ENCODE measurements at regions not wholly inside any gene's neighbourhood (a gene's known extent, or its start where the extent isn't known, plus 50 kb on each side); places are given as distances from the start of the nearest gene placed in this dataset.

GRCh38 chr3:139103484-139103883 is 58.8 kb upstream of the PRR23C start:
- Histone ChIP-seq H3K36me3 (ENCODE audit: insufficient read depth, low read length) (no peaks in the 10 kb centered on the region), H3K4me1 (ENCODE audit: insufficient read depth, low read length) (no peaks in the 10 kb centered on the region), H3K27ac (ENCODE audit: low read length) (no peak overlapping the region), H3K9me3 (ENCODE audit: insufficient read depth, low read length, severe bottlenecking) (peaks cover 3% of the 10 kb centered on the region), H3K4me3 (ENCODE audit: low read depth in 1 of 2, low read length in 2 of 2) (no peak overlapping the region), H3K27me3 (ENCODE audit: insufficient read depth, low read length, poor library complexity) (peaks cover 7% of the 10 kb centered on the region), H3K4me2 (ENCODE audit: insufficient read depth, low read length) (no peak overlapping the region), H2AFZ (ENCODE audit: low read depth, low read length) (no peak overlapping the region), H4K20me1 (ENCODE audit: insufficient read depth, low read length) (no peaks in the 10 kb centered on the region), H3K9ac (ENCODE audit: low read depth, low read length) (no peak overlapping the region), H3K79me2 (ENCODE audit: insufficient read depth, low read length) (no peaks in the 10 kb centered on the region)
- ATAC-seq (ENCODE audit: insufficient read depth, low read depth) (no peak), DNase-seq (no peak)
- no peak for TF ChIP-seq EZH2 (IDR thresholded peaks at IDR 0.05; ENCODE audit: borderline replicate concordance, low read depth, low read length, severe bottlenecking)
- TF ChIP-seq CTCF (IDR thresholded peaks at IDR 0.05; ENCODE audit: borderline replicate concordance, extremely low read depth, low read length, poor library complexity, severe bottlenecking), result no peak

- TF ChIP-seq CTCF (IDR thresholded peaks at IDR 0.05; ENCODE audit: borderline replicate concordance, extremely low read depth, low read length, poor library complexity, severe bottlenecking) (no peak), EZH2 (IDR thresholded peaks at IDR 0.05; ENCODE audit: borderline replicate concordance, low read depth, low read length, severe bottlenecking) (no peak)
- no peaks in the 10 kb centered on the region for H3K4me1 ChIP-seq (ENCODE audit: insufficient read depth, low read length)
Observed at GRCh38 chr3:139104062-139104461, 59.4 kb upstream of the PRR23C start.

GRCh38 chr3:139105154-139105702 is 60.5 kb upstream of the PRR23C start:
- Histone ChIP-seq H3K9ac (ENCODE audit: low read depth, low read length) (no peak overlapping the region), H3K27ac (ENCODE audit: low read length) (no peak overlapping the region), H3K4me2 (ENCODE audit: insufficient read depth, low read length) (no peak overlapping the region), H3K4me1 (ENCODE audit: insufficient read depth, low read length) (no peaks in the 10 kb centered on the region), H3K4me3 (ENCODE audit: low read depth in 1 of 2, low read length in 2 of 2) (no peak overlapping the region), H3K27me3 (ENCODE audit: insufficient read depth, low read length, poor library complexity) (peaks cover 7% of the 10 kb centered on the region), H3K36me3 (ENCODE audit: insufficient read depth, low read length) (no peaks in the 10 kb centered on the region), H3K9me3 (ENCODE audit: insufficient read depth, low read length, severe bottlenecking) (no peaks in the 10 kb centered on the region), H4K20me1 (ENCODE audit: insufficient read depth, low read length) (no peaks in the 10 kb centered on the region), H2AFZ (ENCODE audit: low read depth, low read length) (no peak overlapping the region), H3K79me2 (ENCODE audit: insufficient read depth, low read length) (no peaks in the 10 kb centered on the region)
- ATAC-seq (ENCODE audit: insufficient read depth, low read depth) (no peak), DNase-seq (no peak)
- TF ChIP-seq EZH2 (IDR thresholded peaks at IDR 0.05; ENCODE audit: borderline replicate concordance, low read depth, low read length, severe bottlenecking) (no peak), CTCF (IDR thresholded peaks at IDR 0.05; ENCODE audit: borderline replicate concordance, extremely low read depth, low read length, poor library complexity, severe bottlenecking) (no peak)

More at GRCh38 chr3:139104062-139104461, 59.4 kb upstream of the PRR23C start:
- no peaks in the 10 kb centered on the region for H3K9me3 ChIP-seq (ENCODE audit: insufficient read depth, low read length, severe bottlenecking)
- no peak overlapping the region for H3K27ac ChIP-seq (ENCODE audit: low read length)
- H3K9ac ChIP-seq (ENCODE audit: low read depth, low read length), result no peak overlapping the region
- no peak overlapping the region for H3K4me3 ChIP-seq (ENCODE audit: low read depth in 1 of 2, low read length in 2 of 2)
- ATAC-seq (ENCODE audit: insufficient read depth, low read depth) (no peak), DNase-seq (no peak)
- H3K4me2 ChIP-seq (ENCODE audit: insufficient read depth, low read length), result no peak overlapping the region
- no peaks in the 10 kb centered on the region for H3K79me2 ChIP-seq (ENCODE audit: insufficient read depth, low read length)
- H4K20me1 ChIP-seq (ENCODE audit: insufficient read depth, low read length), result no peaks in the 10 kb centered on the region
- H3K27me3 ChIP-seq (ENCODE audit: insufficient read depth, low read length, poor library complexity), result peaks cover 7% of the 10 kb centered on the region
- no peaks in the 10 kb centered on the region for H3K36me3 ChIP-seq (ENCODE audit: insufficient read depth, low read length)
- H2AFZ ChIP-seq (ENCODE audit: low read depth, low read length), result no peak overlapping the region

Measured in DND-41 (cell line).